MM.1S (cell line): ENCODE measurements at regions not wholly inside any gene's neighbourhood (a gene's known extent, or its start where the extent isn't known, plus 50 kb on each side); places are given as distances from the start of the nearest gene placed in this dataset.

Experiments
- DNase-seq: peaks from one replicate; pipeline ENCODE4 v3.0.0-alpha.2; 2015
- H2AFZ ChIP-seq: fragments of 300-600 bp; sonication (generic); 2 replicates; pipeline ENCODE4 v1.6.0; 2016; ENCODE audit warnings: antibody characterized with exemption, low read length
- H3F3A ChIP-seq: fragments of 300-600 bp; sonication (generic); 2 replicates; pipeline ENCODE4 v1.6.1; 2016; ENCODE audit warnings: mild to moderate bottlenecking, antibody characterized with exemption, low read length, moderate library complexity, mixed read lengths; ENCODE audit not compliant: insufficient read depth
- H3K27ac ChIP-seq: fragments of 300-600 bp; sonication (generic); 2 replicates; pipeline ENCODE4 v1.5.1; 2016; ENCODE audit warnings: mild to moderate bottlenecking, low read length
- H3K27me3 ChIP-seq: fragments of 300-600 bp; sonication (generic); replicated peaks from 2 replicates; pipeline ENCODE4 v1.6.0; 2016; ENCODE audit warnings: low read length; ENCODE audit not compliant: insufficient read depth
- H3K36me3 ChIP-seq: fragments of 300-600 bp; sonication (generic); replicated peaks from 2 replicates; pipeline ENCODE4 v1.6.1; 2016; ENCODE audit warnings: mild to moderate bottlenecking, low read length, mixed read lengths; ENCODE audit not compliant: insufficient read depth
- H3K4me1 ChIP-seq: fragments of 300-600 bp; sonication (generic); 2 replicates; pipeline ENCODE4 v1.6.1; 2016; ENCODE audit warnings: low read length, mixed read lengths
- H3K4me2 ChIP-seq: fragments of 300-600 bp; sonication (generic); 2 replicates; pipeline ENCODE4 v1.6.0; 2016; ENCODE audit warnings: low read depth, low read length
- H3K4me3 ChIP-seq: fragments of 300-600 bp; sonication (generic); 2 replicates; pipeline ENCODE4 v1.5.1; 2016; ENCODE audit warnings: low read length, mixed read lengths
- H3K79me2 ChIP-seq: fragments of 300-600 bp; sonication (generic); 2 replicates; pipeline ENCODE4 v1.6.1; 2016; ENCODE audit warnings: mixed run types, low read length, mixed read lengths
- H3K9ac ChIP-seq: fragments of 300-600 bp; sonication (generic); 2 replicates; pipeline ENCODE4 v1.6.1; 2016; ENCODE audit warnings: low read length, mixed read lengths
- H3K9me2 ChIP-seq: fragments of 300-600 bp; sonication (generic); replicated peaks from 2 replicates; pipeline ENCODE4 v1.6.1; 2016; ENCODE audit warnings: mild to moderate bottlenecking, low read length, mixed read lengths; ENCODE audit not compliant: insufficient read depth
- H3K9me3 ChIP-seq: fragments of 300-600 bp; sonication (generic); replicated peaks from 2 replicates; pipeline ENCODE4 v1.6.1; 2016; ENCODE audit warnings: mild to moderate bottlenecking, low read length, mixed read lengths; ENCODE audit not compliant: insufficient read depth
- H4K20me1 ChIP-seq: fragments of 300-600 bp; sonication (generic); 2 replicates; pipeline ENCODE4 v1.6.1; 2016; ENCODE audit warnings: mild to moderate bottlenecking, low read length, moderate library complexity, mixed read lengths; ENCODE audit not compliant: insufficient read depth
- CTCF ChIP-seq: fragments of 300-600 bp; sonication (generic); IDR thresholded peaks from 2 replicates; pipeline ENCODE4 v1.5.1; 2016; ENCODE audit warnings: antibody characterized with exemption, low read length, mixed read lengths
- EZH2 ChIP-seq: fragments of 300-600 bp; sonication (generic); optimal IDR thresholded peaks from 2 replicates; pipeline ENCODE3; 2017; ENCODE audit warnings: low read depth, mild to moderate bottlenecking, antibody characterized with exemption, low read length, mixed read lengths
- EZH2phosphoT487 ChIP-seq: fragments of 300-600 bp; sonication (generic); IDR thresholded peaks from 2 replicates; pipeline ENCODE4 v1.6.1; 2018; ENCODE audit warnings: antibody characterized with exemption, low read length

DNA sequence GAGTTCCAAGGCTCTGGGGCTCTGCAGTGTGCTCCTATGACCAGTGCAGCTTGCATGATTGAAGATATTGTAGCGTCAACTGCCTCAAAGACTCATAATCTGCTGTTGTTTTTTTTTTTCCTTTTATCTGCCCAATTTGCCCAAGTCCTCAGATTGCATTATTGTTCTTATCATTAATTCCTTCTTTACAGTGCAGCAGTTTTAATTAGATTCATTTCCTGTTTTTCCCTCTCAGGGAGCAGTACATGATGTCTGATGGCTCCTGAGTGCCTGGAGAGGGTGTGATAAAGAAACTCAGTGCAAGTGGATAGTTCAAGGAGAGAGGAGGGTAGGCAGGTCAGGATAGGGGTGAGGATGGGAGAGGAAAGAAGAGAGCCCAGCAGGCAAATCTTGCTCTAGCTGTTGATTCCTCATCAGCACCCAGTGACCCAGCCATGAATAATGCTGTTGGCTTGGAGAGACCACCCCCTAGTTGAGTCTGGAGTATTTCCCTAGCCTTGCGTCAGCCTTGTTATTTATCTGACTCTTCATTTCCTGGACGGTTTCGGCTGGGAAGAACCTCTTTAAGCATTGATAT, 219.6 kb upstream of the SESN3 start:
- Histone ChIP-seq H3K36me3 (no peaks in the 10 kb centered on the region), H3K27ac (no peak overlapping the region), H3K27me3 (peaks cover under 1% of the 10 kb centered on the region; the same call in 1 of the 2 replicates), H3K79me2 (no peaks in the 10 kb centered on the region), H3K9me2 (no peaks in the 10 kb centered on the region), H3K4me1 (no peaks in the 10 kb centered on the region), H3K9me3 (no peaks in the 10 kb centered on the region), H3K4me2 (no peak overlapping the region), H3K9ac (no peak overlapping the region), H3F3A (no peaks in the 10 kb centered on the region), H2AFZ (no peak overlapping the region), H4K20me1 (no peaks in the 10 kb centered on the region), H3K4me3 (no peak overlapping the region)
- TF ChIP-seq EZH2phosphoT487 (no peak), CTCF (no peak), EZH2 (no peak)
- DNase-seq: no peak

DNA sequence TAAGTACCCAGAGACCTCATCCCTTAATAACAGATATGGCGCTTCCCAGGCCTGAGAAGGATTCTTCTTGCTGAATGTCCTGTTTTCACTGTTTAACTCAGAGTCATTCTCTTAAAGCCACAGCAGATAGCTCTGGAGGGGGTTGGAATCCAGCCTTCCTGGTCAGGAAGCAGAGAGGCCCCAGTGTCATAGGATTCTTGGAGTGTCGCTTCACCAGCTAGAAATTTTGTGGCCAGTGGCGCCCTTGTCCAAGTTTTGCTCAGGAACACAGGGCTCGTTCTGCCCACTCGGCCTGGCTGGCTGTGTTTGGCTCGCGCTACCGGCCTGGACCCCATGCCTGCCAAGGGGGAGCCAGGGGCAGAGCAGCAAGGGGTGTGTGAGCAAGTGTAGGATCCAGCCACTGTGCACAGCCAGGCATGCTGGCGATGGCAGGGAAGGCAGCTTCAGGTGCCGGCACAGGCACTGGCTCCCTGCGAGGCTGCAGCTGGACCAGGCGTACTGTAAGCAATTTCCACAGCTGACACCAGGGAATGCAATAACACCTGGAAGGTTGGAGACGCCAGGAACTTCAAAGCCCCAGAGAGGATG, 214.8 kb upstream of the SESN3 start:
- DNase-seq: no peak
- no peak overlapping the region for H3K4me3 ChIP-seq
- H4K20me1 ChIP-seq: no peaks in the 10 kb centered on the region
- H3K79me2 ChIP-seq: no peaks in the 10 kb centered on the region
- H3K36me3 ChIP-seq: no peaks in the 10 kb centered on the region
- peaks cover 9% of the 10 kb centered on the region; the same call in 1 of the 2 replicates for H3K27me3 ChIP-seq
- no peaks in the 10 kb centered on the region; the same call in 1 of the 2 replicates for H3F3A ChIP-seq
- H2AFZ ChIP-seq: no peak overlapping the region
- H3K4me2 ChIP-seq: no peak overlapping the region
- H3K4me1 ChIP-seq: peaks cover 14% of the 10 kb centered on the region
- H3K9me2 ChIP-seq: no peaks in the 10 kb centered on the region
- no peak for TF ChIP-seq EZH2phosphoT487
- no peak for TF ChIP-seq CTCF
- no peak for TF ChIP-seq EZH2
- H3K27ac ChIP-seq: no peak overlapping the region
- H3K9me3 ChIP-seq: no peaks in the 10 kb centered on the region
- no peak overlapping the region for H3K9ac ChIP-seq

DNA sequence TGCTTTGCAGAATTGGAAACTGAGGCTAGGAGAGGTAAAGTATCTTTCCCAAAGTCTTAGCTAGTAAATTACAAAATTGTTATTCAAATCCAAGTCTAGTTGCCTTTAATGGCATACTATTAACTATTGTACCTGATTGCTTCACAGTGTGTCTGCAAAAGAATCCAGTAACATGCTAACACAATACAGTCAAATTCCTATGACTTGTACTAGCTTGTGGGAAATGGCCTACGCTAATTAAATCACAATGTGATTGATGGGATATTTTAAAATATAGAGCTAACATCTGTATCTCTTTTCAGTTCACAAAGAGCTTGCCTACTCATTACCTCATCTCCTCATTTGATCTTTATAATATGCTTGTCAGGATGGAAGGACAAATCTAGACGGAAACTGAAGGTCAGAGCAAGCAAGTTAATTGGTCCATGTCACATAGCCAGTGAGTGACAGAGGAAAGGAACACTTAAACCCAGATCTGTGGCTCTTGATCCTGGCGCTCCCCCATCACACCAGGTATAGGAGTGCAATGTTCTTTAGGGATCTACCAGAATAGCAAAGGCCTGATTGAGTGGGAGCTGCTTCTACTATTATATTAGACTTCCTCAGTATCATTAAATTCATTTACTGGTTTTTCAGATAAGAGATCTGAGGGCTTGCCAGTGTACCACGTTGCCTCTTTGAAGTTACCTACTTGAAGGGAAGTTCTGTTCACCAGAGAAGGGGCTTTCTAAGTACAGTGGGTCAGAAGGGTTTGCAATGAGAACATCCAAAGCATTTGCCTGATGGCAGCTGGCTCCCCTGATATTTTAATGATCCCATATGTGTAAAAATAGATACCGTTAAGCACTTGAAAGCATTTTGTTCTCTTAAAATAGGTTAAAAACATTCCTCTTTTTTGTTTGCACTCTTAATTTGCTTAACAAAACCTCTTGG, 213.6 kb upstream of the SESN3 start:
- no peaks in the 10 kb centered on the region for H3K79me2 ChIP-seq
- H3K9me3 ChIP-seq: no peaks in the 10 kb centered on the region
- H3K36me3 ChIP-seq: no peaks in the 10 kb centered on the region
- peaks cover 9% of the 10 kb centered on the region; the same call in 1 of the 2 replicates for H3K27me3 ChIP-seq
- H2AFZ ChIP-seq: no peak overlapping the region
- 0 out of 2 replicates have a peak overlapping the region, but pooled peaks have one; percentile 30 for H3K4me2 ChIP-seq
- H3K4me3 ChIP-seq: no peak overlapping the region
- no peak for DNase-seq
- no peaks in the 10 kb centered on the region for H3K9me2 ChIP-seq
- H3K9ac ChIP-seq: no peak overlapping the region
- peaks cover 14% of the 10 kb centered on the region for H3K4me1 ChIP-seq
- TF ChIP-seq EZH2 (no peak), CTCF (no peak), EZH2phosphoT487 (no peak)
- H3K27ac ChIP-seq: no peak overlapping the region
- no peaks in the 10 kb centered on the region; the same call in 1 of the 2 replicates for H3F3A ChIP-seq
- H4K20me1 ChIP-seq: no peaks in the 10 kb centered on the region
